ENCODE measurements at regions not wholly inside any gene's neighbourhood (a gene's known extent, or its start where the extent isn't known, plus 50 kb on each side); places are given as distances from the start of the nearest gene placed in this dataset.
A peak's percentile ranks its signal among the peaks of the same experiment; 100 is the strongest.

- peak; percentile 28 for DNase-seq
Measured at GRCh38 chr5:51279983-51280706, 103.1 kb upstream of the ISL1 start.

GRCh38 chr5:51286046-51286445 is 97.2 kb upstream of the ISL1 start:
- no peak for DNase-seq

- DNase-seq = no peak
Measured at GRCh38 chr5:51302343-51302742, 80.9 kb upstream of the ISL1 start.

DNA sequence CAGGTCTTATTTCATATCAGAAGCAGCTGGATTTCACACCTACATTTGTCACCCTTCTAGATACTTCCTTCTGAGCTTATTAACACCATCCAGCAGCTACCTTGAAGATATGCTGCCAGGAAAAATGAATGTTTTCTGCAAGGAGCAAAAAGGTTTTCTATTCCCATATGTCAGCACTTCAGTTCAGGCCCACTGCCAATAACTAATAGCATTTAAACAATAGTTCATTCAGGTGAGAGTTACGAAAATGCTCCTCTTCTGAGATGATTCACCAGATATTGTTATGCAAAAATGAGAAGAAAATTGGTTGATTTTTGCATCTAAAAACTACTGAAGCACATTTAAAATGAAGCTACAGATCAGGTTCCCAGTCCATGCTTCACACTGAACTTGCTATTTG is 56.4 kb upstream of the ISL1 start:
- no peak for DNase-seq

Data from retina (tissue), 1 donor.